IPS DF 4.7 (cell line): ENCODE measurements at regions not wholly inside any gene's neighbourhood (a gene's known extent, or its start where the extent isn't known, plus 50 kb on each side); places are given as distances from the start of the nearest gene placed in this dataset.
"Not testable (repeated sequence)": the region's sequence is repeated elsewhere in the genome, so short reads cannot be mapped to it uniquely, and the experiment has no call there.

ENCODE experiments used
- DNase-seq: peaks from one replicate; pipeline ENCODE4 v3.0.0-alpha.2; 2013; ENCODE audit warnings: low spot score; ENCODE audit errors: extremely low read depth

GRCh38 chr4:29046781-29047180, 1673.4 kb upstream of the PCDH7 start:
- no peak for DNase-seq

- no peak for DNase-seq
Measured at GRCh38 chr4:29047341-29048041, 1672.7 kb upstream of the PCDH7 start.

- DNase-seq = no peak
Measured at GRCh38 chr4:29051381-29051965, 1668.7 kb upstream of the PCDH7 start.

GRCh38 chr4:29052266-29052665, 1667.9 kb upstream of the PCDH7 start:
- peak; percentile 3 for DNase-seq

GRCh38 chr4:29058531-29058930, 1661.6 kb upstream of the PCDH7 start:
- no peak for DNase-seq

GRCh38 chr4:29066861-29067260, 1653.3 kb upstream of the PCDH7 start:
- no peak for DNase-seq

- no peak for DNase-seq
Measured at GRCh38 chr4:29073571-29073970, 1646.6 kb upstream of the PCDH7 start.

GRCh38 chr4:29075366-29075765, 1644.8 kb upstream of the PCDH7 start:
- no peak for DNase-seq

- no peak for DNase-seq
Measured at GRCh38 chr4:29079260-29079659, 1640.9 kb upstream of the PCDH7 start.

- no peak for DNase-seq
Measured at GRCh38 chr4:29081234-29081955, 1638.8 kb upstream of the PCDH7 start.

GRCh38 chr4:29082684-29083083, 1637.5 kb upstream of the PCDH7 start:
- no peak for DNase-seq

- no peak for DNase-seq
Measured at GRCh38 chr4:29085748-29086147, 1634.4 kb upstream of the PCDH7 start.

GRCh38 chr4:29104694-29105093, 1615.5 kb upstream of the PCDH7 start:
- no peak for DNase-seq

- no peak for DNase-seq
Measured at GRCh38 chr4:29113960-29114359, 1606.2 kb upstream of the PCDH7 start.

- not testable (repeated sequence) for DNase-seq
Measured at GRCh38 chr4:29117231-29117722, 1602.9 kb upstream of the PCDH7 start.

- no peak for DNase-seq
Measured at GRCh38 chr4:29121586-29121985, 1598.6 kb upstream of the PCDH7 start.

- no peak for DNase-seq
Measured at GRCh38 chr4:29128810-29129209, 1591.4 kb upstream of the PCDH7 start.

- no peak for DNase-seq
Measured at GRCh38 chr4:29131304-29131703, 1588.9 kb upstream of the PCDH7 start.

GRCh38 chr4:29142708-29143107, 1577.5 kb upstream of the PCDH7 start:
- no peak for DNase-seq

GRCh38 chr4:29151584-29151983, 1568.6 kb upstream of the PCDH7 start:
- no peak for DNase-seq

- DNase-seq = no peak
Measured at GRCh38 chr4:29153642-29154041, 1566.5 kb upstream of the PCDH7 start.

GRCh38 chr4:29175291-29175690, 1544.9 kb upstream of the PCDH7 start:
- DNase-seq = no peak
